GM12873 (cell line): ENCODE measurements at regions not wholly inside any gene's neighbourhood (a gene's known extent, or its start where the extent isn't known, plus 50 kb on each side); places are given as distances from the start of the nearest gene placed in this dataset.

Source experiments
- CTCF ChIP-seq: IDR thresholded peaks from 2 replicates; pipeline ENCODE4 v1.5.1; 2012; ENCODE audit warnings: low read depth, mild to moderate bottlenecking, moderate library complexity, low read length, control low read depth; ENCODE audit not compliant: insufficient read depth; ENCODE audit errors: missing control alignments

GRCh38 chr21:16945580-16945979 lies 567.3 kb upstream of the CXADR start:
- no peak for TF ChIP-seq CTCF

DNA sequence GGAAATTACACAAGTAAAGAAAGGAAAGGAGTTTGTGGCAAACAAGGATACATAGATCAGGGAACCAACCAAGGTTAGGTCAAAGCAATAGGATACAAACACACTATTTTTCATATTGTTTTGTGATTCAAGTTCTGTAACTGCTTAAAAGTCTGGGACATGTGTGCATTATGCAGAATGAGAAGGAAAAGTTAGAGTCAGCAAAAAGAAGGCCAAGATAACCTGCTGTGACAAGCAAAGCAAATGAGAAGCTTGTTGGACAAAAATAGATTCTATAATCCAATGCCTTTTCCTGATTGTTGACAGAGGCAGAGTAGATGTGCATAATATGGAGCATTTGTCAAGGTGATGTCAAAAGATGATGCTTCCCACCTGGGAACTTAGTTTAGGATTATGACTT lies 556.0 kb upstream of the CXADR start:
- no peak for TF ChIP-seq CTCF

DNA sequence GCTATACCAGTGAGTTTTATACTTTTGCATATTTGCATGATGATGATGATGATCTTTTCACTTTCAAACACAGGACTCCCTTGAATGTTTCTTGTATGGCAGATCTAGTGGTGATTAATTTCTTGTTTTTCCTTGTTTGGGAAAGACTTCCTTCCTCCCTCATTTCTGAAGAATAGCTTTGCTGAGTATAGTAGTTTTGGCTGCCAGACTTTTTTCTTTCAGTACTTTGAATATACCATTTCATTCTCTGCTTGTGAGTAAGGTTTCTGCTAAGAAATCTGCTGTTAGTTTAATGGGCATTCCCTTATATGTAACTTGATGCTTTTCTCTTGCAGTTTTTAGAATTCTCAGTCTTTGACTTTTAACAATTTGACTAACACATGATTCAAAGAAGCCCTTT lies 547.4 kb upstream of the CXADR start:
- TF ChIP-seq CTCF: no peak

- no peak for TF ChIP-seq CTCF
Observed at GRCh38 chr21:16968436-16968835, 544.4 kb upstream of the CXADR start.

GRCh38 chr21:16969636-16970035 lies 543.2 kb upstream of the CXADR start:
- TF ChIP-seq CTCF: no peak

DNA sequence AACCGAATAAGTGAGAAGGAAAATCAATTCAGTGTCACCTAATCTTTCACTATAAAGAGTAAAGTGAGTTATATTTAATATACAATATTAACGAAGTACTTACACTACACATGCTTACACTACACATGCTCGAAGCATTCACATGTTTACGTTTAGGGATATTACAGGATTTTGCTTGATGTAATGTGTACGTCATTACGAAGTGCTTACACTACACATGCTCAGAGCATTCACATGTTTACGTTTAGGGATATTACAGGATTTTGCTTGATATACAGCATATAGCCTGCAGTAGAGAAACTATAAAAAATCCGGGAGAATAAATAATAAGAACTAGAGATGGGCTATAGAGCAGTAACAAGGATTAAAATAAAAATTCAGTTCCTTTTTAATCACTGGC lies 538.8 kb upstream of the CXADR start:
- TF ChIP-seq CTCF: no peak

GRCh38 chr21:16976193-16976592 lies 536.6 kb upstream of the CXADR start:
- TF ChIP-seq CTCF: no peak

DNA sequence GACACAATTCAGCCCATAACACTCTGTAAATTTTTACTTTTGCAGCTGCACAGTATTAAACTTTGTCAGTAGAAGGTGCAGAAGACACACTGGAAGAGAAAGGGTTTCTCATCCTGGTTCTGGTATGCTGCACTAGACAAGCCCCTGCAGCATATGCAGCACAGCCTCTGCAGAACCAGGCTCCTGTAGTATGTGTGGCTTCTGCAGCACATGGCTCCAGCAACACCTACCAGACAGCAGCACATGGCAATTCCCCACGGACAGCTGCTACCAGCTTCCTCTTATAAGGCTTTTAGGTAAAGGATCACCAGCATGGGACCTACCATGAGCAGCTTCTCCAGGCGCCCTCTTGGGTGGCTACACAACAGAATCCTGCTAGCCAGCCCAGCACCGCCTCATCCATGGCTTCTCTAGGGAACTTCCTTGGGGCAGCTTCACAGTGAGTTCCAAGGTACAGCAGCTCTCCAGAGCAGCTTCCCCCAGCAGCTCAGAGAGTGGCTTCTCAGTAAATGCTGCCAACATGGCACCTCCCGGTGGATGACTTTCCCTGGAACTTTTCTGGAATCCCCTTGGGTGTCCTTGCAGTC lies 534.4 kb upstream of the CXADR start:
- no peak for TF ChIP-seq CTCF
